Activated T-helper 17 cell treated with anti-CD3 and anti-CD28 coated beads, Interleukin-2, amount 50 U/mL, for 72 hours (primary cell): ENCODE measurements at regions not wholly inside any gene's neighbourhood (a gene's known extent, or its start where the extent isn't known, plus 50 kb on each side); places are given as distances from the start of the nearest gene placed in this dataset.

Experiments used
- ATAC-seq: fragments of 150-1000 bp; cut with Tn5 transposase; replicated peaks from 2 replicates; pipeline ENCODE4 v1.10.0; 2021; ENCODE audit warnings: mild to moderate bottlenecking, moderate library complexity
- H3K27ac Mint-ChIP-seq: one replicate; pipeline ENCODE4 v1.8.0; 2022; ENCODE audit warnings: mixed read lengths
- H3K27me3 Mint-ChIP-seq: one replicate; pipeline ENCODE4 v1.8.0; 2022; ENCODE audit warnings: mixed read lengths
- H3K36me3 Mint-ChIP-seq: one replicate; pipeline ENCODE4 v1.8.0; 2022; ENCODE audit warnings: low read depth, mild to moderate bottlenecking, mixed read lengths
- H3K4me1 Mint-ChIP-seq: one replicate; pipeline ENCODE4 v1.8.0; 2022; ENCODE audit warnings: mixed read lengths
- H3K4me3 Mint-ChIP-seq: one replicate; pipeline ENCODE4 v1.8.0; 2022; ENCODE audit warnings: mild to moderate bottlenecking, mixed read lengths
- H3K9me3 Mint-ChIP-seq: one replicate; pipeline ENCODE4 v1.8.0; 2022; ENCODE audit warnings: mixed read lengths

GRCh38 chr3:59436164-59436958 lies 386.5 kb upstream of the CFAP20DC start:
- Mint-ChIP-seq H3K27ac (no peak overlapping the region), H3K36me3 (no peaks in the 10 kb centered on the region), H3K27me3 (no peaks in the 10 kb centered on the region), H3K4me3 (no peak overlapping the region), H3K9me3 (peaks cover 5% of the 10 kb centered on the region), H3K4me1 (no peaks in the 10 kb centered on the region)
- no peak for ATAC-seq

- Mint-ChIP-seq H3K36me3 (no peaks in the 10 kb centered on the region), H3K4me1 (no peaks in the 10 kb centered on the region), H3K9me3 (peaks cover 5% of the 10 kb centered on the region), H3K27me3 (no peaks in the 10 kb centered on the region), H3K27ac (no peak overlapping the region), H3K4me3 (no peak overlapping the region)
- ATAC-seq, result no peak
Observed at GRCh38 chr3:59433546-59433945, 383.7 kb upstream of the CFAP20DC start.

- H3K9me3 Mint-ChIP-seq, result peaks cover 5% of the 10 kb centered on the region
- H3K4me3 Mint-ChIP-seq, result no peak overlapping the region
- no peaks in the 10 kb centered on the region for H3K36me3 Mint-ChIP-seq
- no peak overlapping the region for H3K27ac Mint-ChIP-seq
- ATAC-seq, result no peak
- H3K27me3 Mint-ChIP-seq, result no peaks in the 10 kb centered on the region
- peaks cover 3% of the 10 kb centered on the region for H3K4me1 Mint-ChIP-seq
Observed at GRCh38 chr3:59432665-59433064, 382.8 kb upstream of the CFAP20DC start.

GRCh38 chr3:59430341-59430740 lies 380.5 kb upstream of the CFAP20DC start:
- no peak for ATAC-seq
- peaks cover 26% of the 10 kb centered on the region for H3K4me1 Mint-ChIP-seq
- H3K27ac Mint-ChIP-seq, result no peak overlapping the region
- H3K4me3 Mint-ChIP-seq, result no peak overlapping the region
- no peaks in the 10 kb centered on the region for H3K36me3 Mint-ChIP-seq
- peaks cover 5% of the 10 kb centered on the region for H3K9me3 Mint-ChIP-seq
- H3K27me3 Mint-ChIP-seq, result no peaks in the 10 kb centered on the region

- Mint-ChIP-seq H3K4me1 (peaks cover 36% of the 10 kb centered on the region), H3K27me3 (peaks cover 2% of the 10 kb centered on the region), H3K36me3 (no peaks in the 10 kb centered on the region), H3K9me3 (peaks cover 3% of the 10 kb centered on the region), H3K4me3 (no peak overlapping the region), H3K27ac (no peak overlapping the region)
- no peak for ATAC-seq
Observed at GRCh38 chr3:59429198-59429597, 379.4 kb upstream of the CFAP20DC start.

- no peaks in the 10 kb centered on the region for H3K36me3 Mint-ChIP-seq
- peak; percentile 55 for ATAC-seq
- peaks cover 53% of the 10 kb centered on the region for H3K4me1 Mint-ChIP-seq
- H3K27me3 Mint-ChIP-seq, result peaks cover 3% of the 10 kb centered on the region
- no peaks in the 10 kb centered on the region for H3K9me3 Mint-ChIP-seq
- peak overlapping the region; percentile 18 for H3K27ac Mint-ChIP-seq
- peak overlapping the region; percentile 36 for H3K4me3 Mint-ChIP-seq
Observed at GRCh38 chr3:59426821-59427565, 377.2 kb upstream of the CFAP20DC start.

GRCh38 chr3:59425942-59426341 lies 376.1 kb upstream of the CFAP20DC start:
- peak overlapping the region; percentile 36 for H3K4me3 Mint-ChIP-seq
- no peaks in the 10 kb centered on the region for H3K9me3 Mint-ChIP-seq
- H3K27ac Mint-ChIP-seq, result peak overlapping the region; percentile 18
- peaks cover 3% of the 10 kb centered on the region for H3K27me3 Mint-ChIP-seq
- no peaks in the 10 kb centered on the region for H3K36me3 Mint-ChIP-seq
- H3K4me1 Mint-ChIP-seq, result peaks cover 53% of the 10 kb centered on the region
- peak; percentile 67 for ATAC-seq

- Mint-ChIP-seq H3K27me3 (peaks cover 3% of the 10 kb centered on the region), H3K36me3 (no peaks in the 10 kb centered on the region), H3K27ac (peak overlapping the region; percentile 18), H3K4me1 (peaks cover 53% of the 10 kb centered on the region), H3K4me3 (peak overlapping the region; percentile 36), H3K9me3 (no peaks in the 10 kb centered on the region)
- ATAC-seq, result no peak
Observed at GRCh38 chr3:59425371-59425770, 375.5 kb upstream of the CFAP20DC start.

- Mint-ChIP-seq H3K4me1 (peaks cover 53% of the 10 kb centered on the region), H3K9me3 (no peaks in the 10 kb centered on the region), H3K27me3 (peaks cover 3% of the 10 kb centered on the region), H3K4me3 (peak overlapping the region; percentile 60), H3K27ac (peak overlapping the region; percentile 81), H3K36me3 (no peaks in the 10 kb centered on the region)
- peak; percentile 10 for ATAC-seq
Observed at GRCh38 chr3:59424268-59425010, 374.6 kb upstream of the CFAP20DC start.

GRCh38 chr3:59423707-59424106 lies 373.9 kb upstream of the CFAP20DC start:
- no peaks in the 10 kb centered on the region for H3K36me3 Mint-ChIP-seq
- peaks cover 3% of the 10 kb centered on the region for H3K27me3 Mint-ChIP-seq
- H3K4me1 Mint-ChIP-seq, result peaks cover 53% of the 10 kb centered on the region
- H3K4me3 Mint-ChIP-seq, result peak overlapping the region; percentile 60
- H3K9me3 Mint-ChIP-seq, result no peaks in the 10 kb centered on the region
- H3K27ac Mint-ChIP-seq, result peak overlapping the region; percentile 81
- ATAC-seq, result no peak

GRCh38 chr3:59422312-59422711 lies 372.5 kb upstream of the CFAP20DC start:
- Mint-ChIP-seq H3K36me3 (no peaks in the 10 kb centered on the region), H3K27me3 (peaks cover 3% of the 10 kb centered on the region), H3K4me1 (peaks cover 47% of the 10 kb centered on the region), H3K9me3 (no peaks in the 10 kb centered on the region), H3K27ac (peak overlapping the region; percentile 14), H3K4me3 (no peak overlapping the region)
- ATAC-seq, result peak; percentile 77

GRCh38 chr3:59418836-59419235 lies 369.0 kb upstream of the CFAP20DC start:
- Mint-ChIP-seq H3K27ac (no peak overlapping the region), H3K36me3 (no peaks in the 10 kb centered on the region), H3K9me3 (no peaks in the 10 kb centered on the region), H3K4me1 (peaks cover 14% of the 10 kb centered on the region), H3K27me3 (peaks cover 6% of the 10 kb centered on the region), H3K4me3 (no peak overlapping the region)
- ATAC-seq, result no peak

- Mint-ChIP-seq H3K4me3 (no peak overlapping the region), H3K9me3 (no peaks in the 10 kb centered on the region), H3K36me3 (no peaks in the 10 kb centered on the region), H3K4me1 (no peaks in the 10 kb centered on the region), H3K27me3 (peaks cover 6% of the 10 kb centered on the region), H3K27ac (no peak overlapping the region)
- ATAC-seq, result no peak
Observed at GRCh38 chr3:59412516-59412915, 362.7 kb upstream of the CFAP20DC start.

GRCh38 chr3:59411694-59412093 lies 361.9 kb upstream of the CFAP20DC start:
- H3K36me3 Mint-ChIP-seq, result no peaks in the 10 kb centered on the region
- no peak overlapping the region for H3K27ac Mint-ChIP-seq
- ATAC-seq, result no peak
- no peaks in the 10 kb centered on the region for H3K9me3 Mint-ChIP-seq
- H3K4me1 Mint-ChIP-seq, result peaks cover 6% of the 10 kb centered on the region
- H3K4me3 Mint-ChIP-seq, result no peak overlapping the region
- H3K27me3 Mint-ChIP-seq, result peaks cover 6% of the 10 kb centered on the region
